HepG2 (cell line): ENCODE measurements at regions not wholly inside any gene's neighbourhood (a gene's known extent, or its start where the extent isn't known, plus 50 kb on each side); places are given as distances from the start of the nearest gene placed in this dataset.

Source experiments
- ATAC-seq: fragments of 200-7000 bp; cut with Tn5 transposase; 3 replicates; pipeline ENCODE4 v1.9.1; 2020; ENCODE audit warnings: mild to moderate bottlenecking, moderate library complexity
- BruUV-seq: library from RNA; stranded (reverse); fragments of 400-500 nt; replicated peaks from 2 replicates; lab custom pipeline; 2021; lab: Mats Ljungman, UMichigan
- CTCF ChIA-PET: fragments of 300-600 bp; formaldehyde crosslinking; extraction: SDS; loops from one replicate; lab custom pipeline; 2021; ENCODE audit warnings: low total read pairs, inconsistent platforms, low intra/inter-chr PET ratio; lab: Yijun Ruan, JAX
- POLR2A ChIA-PET: fragments of 350-600 bp; sonication (Branson Sonifier 250); formaldehyde crosslinking; loops from one replicate; lab custom pipeline; 2020; ENCODE audit warnings: antibody characterized with exemption, inconsistent platforms; lab: Yijun Ruan, JAX
- DNase-seq: peaks from one replicate; pipeline ENCODE4 v3.0.0-alpha.2; 2015; ENCODE audit warnings: low spot score
- FAIRE-seq: peaks from 3 replicates; lab custom pipeline; 2011; peaks lifted over from hg19 to GRCh38; lab: Jason Lieb, UNC
- H2AFZ ChIP-seq: one replicate; pipeline ENCODE4 v1.6.1; 2011; ENCODE audit warnings: low read length, inconsistent platforms
- H3K27ac ChIP-seq: fragments of 300-600 bp; 3 replicates; pipeline ENCODE4 v1.8.0; 2011; ENCODE audit warnings: mixed run types, mild to moderate bottlenecking, mixed read lengths, low read length, inconsistent platforms; ENCODE audit not compliant: insufficient read depth; ENCODE audit errors: extremely low read length
- H3K27me3 ChIP-seq, 2 experiments: fragments of 200-600 bp in 1 of 2; 2 replicates in 1 of 2; 3 replicates in 1 of 2; pipeline versions ENCODE4 v1.6.0 to v1.8.0; 2011; ENCODE audit warnings: low read length in 2 of 2, mild to moderate bottlenecking in 2 of 2, moderate library complexity in 2 of 2, inconsistent platforms in 1 of 2; ENCODE audit not compliant: insufficient read depth in 2 of 2, control insufficient read depth in 1 of 2
- H3K36me3 ChIP-seq, 2 experiments: fragments of 200-600 bp in 1 of 2; replicated peaks in 1 of 2; 2 replicates in 1 of 2; 3 replicates in 1 of 2; pipeline versions ENCODE4 v1.5.1 to v1.8.0; 2011; ENCODE audit warnings: low read length in 2 of 2, inconsistent platforms in 1 of 2; ENCODE audit not compliant: insufficient read depth in 2 of 2, control insufficient read depth in 1 of 2
- H3K4me1 ChIP-seq: 2 replicates; pipeline ENCODE4 v1.5.1; 2012; ENCODE audit warnings: low read length, inconsistent platforms; ENCODE audit not compliant: insufficient read depth
- H3K4me2 ChIP-seq: 2 replicates; pipeline ENCODE4 v1.6.0; 2011; ENCODE audit warnings: low read depth, low read length, inconsistent platforms
- H3K4me3 ChIP-seq, 3 experiments: fragments of 200-600 bp in 1 of 3; sonication (generic), shearing (Covaris generic) in 1 of 3; replicated peaks in 1 of 3; 2 replicates each; pipeline ENCODE4 v1.5.1; 2011 to 2016; ENCODE audit warnings: low read length in 3 of 3, inconsistent platforms in 2 of 3, low read depth in 2 of 3, mild to moderate bottlenecking in 2 of 3, control low read depth in 1 of 3, mixed read lengths in 1 of 3; ENCODE audit not compliant: insufficient read depth in 1 of 3
- H3K79me2 ChIP-seq: one replicate; pipeline ENCODE4 v1.6.1; 2011; ENCODE audit warnings: low read length, inconsistent platforms; ENCODE audit not compliant: insufficient read depth
- H3K9ac ChIP-seq: 2 replicates; pipeline ENCODE4 v1.6.0; 2011; ENCODE audit warnings: mild to moderate bottlenecking, low read depth, low read length, inconsistent platforms; ENCODE audit not compliant: insufficient read depth
- H3K9me3 ChIP-seq: 2 replicates; pipeline ENCODE4 v1.5.1; 2012; ENCODE audit warnings: mild to moderate bottlenecking, low read length
- H4K20me1 ChIP-seq: 2 replicates; pipeline ENCODE4 v1.6.0; 2011; ENCODE audit warnings: inconsistent platforms, mild to moderate bottlenecking, low read length, moderate library complexity; ENCODE audit not compliant: insufficient read depth
- EEA1 ChIP-seq: sonication (generic); formaldehyde crosslinking; IDR thresholded peaks from 2 replicates; pipeline ENCODE4 v1.5.1; 2020; ENCODE audit warnings: mild to moderate bottlenecking, missing genetic modification reagents, borderline replicate concordance
- NFYC ChIP-seq: IDR thresholded peaks from 2 replicates; pipeline ENCODE4 v1.6.1; 2016; ENCODE audit warnings: missing genetic modification reagents, missing compliant biosample characterization
- NR1H2 ChIP-seq: sonication (generic); formaldehyde crosslinking; IDR thresholded peaks from 2 replicates; pipeline ENCODE4 v1.8.1; 2022; ENCODE audit warnings: low read depth, missing genetic modification reagents, borderline replicate concordance
- ZC3H13 ChIP-seq: sonication (generic); formaldehyde crosslinking; IDR thresholded peaks from 2 replicates; pipeline ENCODE4 v1.8.1; 2023; ENCODE audit warnings: mild to moderate bottlenecking, missing genetic modification reagents, moderate library complexity
- ZNF180 ChIP-seq: sonication (generic); formaldehyde crosslinking; IDR thresholded peaks from 2 replicates; pipeline ENCODE4 v1.4.0; 2020; ENCODE audit warnings: low read depth, missing genetic modification reagents, borderline replicate concordance
- ZNF546 ChIP-seq: sonication (generic); formaldehyde crosslinking; conservative IDR thresholded peaks from 2 replicates; pipeline ENCODE4 v1.8.1; 2023; ENCODE audit warnings: mild to moderate bottlenecking, missing genetic modification reagents
- ZNF605 ChIP-seq: sonication (generic); formaldehyde crosslinking; IDR thresholded peaks from 2 replicates; pipeline ENCODE4 v1.8.0; 2022; ENCODE audit warnings: mild to moderate bottlenecking, missing genetic modification reagents
- ZNF709 ChIP-seq: sonication (generic); formaldehyde crosslinking; IDR thresholded peaks from 2 replicates; pipeline ENCODE4 v1.5.0; 2020; ENCODE audit warnings: mild to moderate bottlenecking, missing genetic modification reagents
- ZSCAN30 ChIP-seq: sonication (generic); formaldehyde crosslinking; IDR thresholded peaks from 2 replicates; pipeline ENCODE4 v1.5.0; 2020; ENCODE audit warnings: mild to moderate bottlenecking, missing genetic modification reagents
- WGBS: methylation state at CpG from one replicate; pipeline ENCODE4 v1.1.6; 2017; ENCODE audit warnings: low lambda C conversion rate; 5-methylcytosine and 5-hydroxymethylcytosine counted together
- in situ Hi-C: cut with HindIII; loops from 2 replicates; pipeline ENCODE4 v1.10.0; 2017; ENCODE audit warnings: low pct_unique_long_range_greater_than_20kb; ENCODE audit not compliant: extremely low pct_ligation_motif_present
- intact Hi-C: fragments of 100-400 bp; cut with micrococcal nuclease; formaldehyde crosslinking; loops from one replicate; pipeline ENCODE4 v1.10.0; 2022; ENCODE audit not compliant: unreplicated experiment
- TF ChIP-seq, protein P1 (sequence below): sonication (generic); formaldehyde crosslinking; IDR thresholded peaks from 2 replicates; pipeline ENCODE4 v1.5.0; 2020; ENCODE audit warnings: missing genetic modification reagents
- TF ChIP-seq, protein P2 (sequence below): sonication (generic); formaldehyde crosslinking; IDR thresholded peaks from 2 replicates; pipeline ENCODE4 v1.5.0; 2020; ENCODE audit warnings: missing genetic modification reagents
- TF ChIP-seq, protein P3 (sequence below): sonication (generic); formaldehyde crosslinking; IDR thresholded peaks from 2 replicates; pipeline ENCODE4 v1.8.0; 2022; ENCODE audit warnings: low read depth, missing genetic modification reagents

DNA sequence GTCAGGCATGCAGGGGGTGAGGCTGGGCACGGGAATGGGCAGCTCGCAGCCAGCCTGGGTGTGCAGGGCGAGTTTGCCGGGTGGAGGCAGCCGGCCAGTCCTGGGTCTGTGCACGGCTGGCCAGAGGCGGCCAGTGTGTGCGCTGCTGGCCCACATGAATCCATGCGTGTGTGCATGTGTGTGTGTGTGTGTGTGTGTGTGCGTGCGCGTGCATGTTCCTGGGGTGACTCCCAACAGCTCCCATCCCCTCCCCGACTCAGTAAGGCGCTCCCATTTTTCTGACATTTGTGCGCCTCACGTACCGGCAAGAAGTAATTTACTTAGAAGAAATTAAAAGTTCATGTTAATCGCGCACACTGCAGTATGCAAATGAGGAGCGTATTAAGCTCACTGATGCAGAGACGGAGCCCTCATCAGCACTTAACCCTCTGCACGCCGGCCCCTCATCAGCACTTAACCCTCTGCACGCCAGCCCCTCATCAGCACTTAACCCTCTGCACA, 55.4 kb upstream of the ACSF3 start:
- no peak for FAIRE-seq
- ATAC-seq, result no peak
- TF ChIP-seq ZSCAN30 (CRISPR knock-in tag), result no peak
- no peak for TF ChIP-seq ZNF605 (CRISPR knock-in tag)
- TF ChIP-seq, protein P1, sequence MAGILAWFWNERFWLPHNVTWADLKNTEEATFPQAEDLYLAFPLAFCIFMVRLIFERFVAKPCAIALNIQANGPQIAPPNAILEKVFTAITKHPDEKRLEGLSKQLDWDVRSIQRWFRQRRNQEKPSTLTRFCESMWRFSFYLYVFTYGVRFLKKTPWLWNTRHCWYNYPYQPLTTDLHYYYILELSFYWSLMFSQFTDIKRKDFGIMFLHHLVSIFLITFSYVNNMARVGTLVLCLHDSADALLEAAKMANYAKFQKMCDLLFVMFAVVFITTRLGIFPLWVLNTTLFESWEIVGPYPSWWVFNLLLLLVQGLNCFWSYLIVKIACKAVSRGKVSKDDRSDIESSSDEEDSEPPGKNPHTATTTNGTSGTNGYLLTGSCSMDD (CRISPR knock-in tag), result no peak
- TF ChIP-seq NFYC (CRISPR knock-in tag), result no peak
- TF ChIP-seq ZNF180 (CRISPR knock-in tag), result no peak
- TF ChIP-seq ZC3H13 (CRISPR knock-in tag), result no peak
- no peak for TF ChIP-seq ZNF709 (CRISPR knock-in tag)
- TF ChIP-seq NR1H2 (CRISPR knock-in tag), result no peak
- TF ChIP-seq, protein P2, sequence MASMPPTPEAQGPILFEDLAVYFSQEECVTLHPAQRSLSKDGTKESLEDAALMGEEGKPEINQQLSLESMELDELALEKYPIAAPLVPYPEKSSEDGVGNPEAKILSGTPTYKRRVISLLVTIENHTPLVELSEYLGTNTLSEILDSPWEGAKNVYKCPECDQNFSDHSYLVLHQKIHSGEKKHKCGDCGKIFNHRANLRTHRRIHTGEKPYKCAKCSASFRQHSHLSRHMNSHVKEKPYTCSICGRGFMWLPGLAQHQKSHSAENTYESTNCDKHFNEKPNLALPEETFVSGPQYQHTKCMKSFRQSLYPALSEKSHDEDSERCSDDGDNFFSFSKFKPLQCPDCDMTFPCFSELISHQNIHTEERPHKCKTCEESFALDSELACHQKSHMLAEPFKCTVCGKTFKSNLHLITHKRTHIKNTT (CRISPR knock-in tag), result no peak
- TF ChIP-seq, protein P3, sequence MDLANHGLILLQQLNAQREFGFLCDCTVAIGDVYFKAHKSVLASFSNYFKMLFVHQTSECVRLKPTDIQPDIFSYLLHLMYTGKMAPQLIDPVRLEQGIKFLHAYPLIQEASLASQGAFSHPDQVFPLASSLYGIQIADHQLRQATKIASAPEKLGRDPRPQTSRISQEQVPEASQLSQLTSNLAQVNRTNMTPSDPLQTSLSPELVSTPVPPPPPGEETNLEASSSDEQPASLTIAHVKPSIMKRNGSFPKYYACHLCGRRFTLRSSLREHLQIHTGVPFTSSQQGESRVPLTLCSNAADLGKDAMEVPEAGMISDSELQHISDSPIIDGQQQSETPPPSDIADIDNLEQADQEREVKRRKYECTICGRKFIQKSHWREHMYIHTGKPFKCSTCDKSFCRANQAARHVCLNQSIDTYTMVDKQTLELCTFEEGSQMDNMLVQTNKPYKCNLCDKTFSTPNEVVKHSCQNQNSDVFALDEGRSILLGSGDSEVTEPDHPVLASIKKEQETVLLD, result no peak
- no peak for TF ChIP-seq EEA1
- no peak for TF ChIP-seq ZNF546 (CRISPR knock-in tag)
- TF ChIP-seq, all 625 proteins: peak for 0
- H3K79me2 ChIP-seq, result no peaks in the 10 kb centered on the region
- intact Hi-C loops (no loop called here), in situ Hi-C loops (no loop called here)
- H3K4me3 ChIP-seq, result no peak overlapping the region
- no peaks in the 10 kb centered on the region for H3K9me3 ChIP-seq
- no peaks in the 10 kb centered on the region for H3K4me1 ChIP-seq
- 50% methylated on average over 18 of the region's 24 CpGs for WGBS
- ChIA-PET CTCF (no interaction called here), POLR2A (no interaction called here)
- H4K20me1 ChIP-seq, result peaks cover 10% of the 10 kb centered on the region; the same call in 1 of the 2 replicates
- no TSS peak for BruUV-seq
- H2AFZ ChIP-seq, result no peak overlapping the region
- H3K27ac ChIP-seq, result no peak overlapping the region
- peaks cover 27 to 92% of the 10 kb centered on the region in 2 experiments for H3K27me3 ChIP-seq
- H3K9ac ChIP-seq, result no peak overlapping the region
- H3K4me2 ChIP-seq, result no peak overlapping the region
- H3K36me3 ChIP-seq, result no peaks in the 10 kb centered on the region
- no peak for DNase-seq
